ENCODE measurements at regions not wholly inside any gene's neighbourhood (a gene's known extent, or its start where the extent isn't known, plus 50 kb on each side); places are given as distances from the start of the nearest gene placed in this dataset.

- Mint-ChIP-seq H3K4me1 (ENCODE audit: low read depth) (peaks cover 16% of the 10 kb centered on the region), H3K27me3 (peaks cover 5% of the 10 kb centered on the region), H3K4me3 (no peak overlapping the region), H3K36me3 (ENCODE audit: low read depth) (no peaks in the 10 kb centered on the region), H3K9me3 (peaks cover 2% of the 10 kb centered on the region), H3K27ac (no peak overlapping the region)
- TF ChIP-seq CTCF (IDR thresholded peaks at IDR 0.05): no peak
- ChIA-PET POLR2A (no interaction called here), CTCF (no interaction called here)
- DNase-seq (no peak), ATAC-seq (no peak)
- intact Hi-C loops (cut with micrococcal nuclease): no loop called here
Observed at GRCh38 chr15:37767841-37768455, 166.5 kb upstream of the TMCO5A start.

GRCh38 chr15:37771465-37771864 lies 163.0 kb upstream of the TMCO5A start:
- Mint-ChIP-seq H3K9me3 (no peaks in the 10 kb centered on the region), H3K36me3 (ENCODE audit: low read depth) (no peaks in the 10 kb centered on the region), H3K4me3 (no peak overlapping the region), H3K27me3 (peaks cover 5% of the 10 kb centered on the region), H3K27ac (no peak overlapping the region), H3K4me1 (ENCODE audit: low read depth) (no peaks in the 10 kb centered on the region)
- intact Hi-C loops (cut with micrococcal nuclease): no loop called here
- ChIA-PET POLR2A (no interaction called here), CTCF (interaction anchor here (1.6 kb wide), 1 partner anchor 110 kb away, joined by 4 read pairs; no protein-coding TSS in a partner anchor)
- TF ChIP-seq CTCF (IDR thresholded peaks at IDR 0.05): no peak
- DNase-seq: no peak
- no peak for ATAC-seq

- H3K27me3 Mint-ChIP-seq: peaks cover 3% of the 10 kb centered on the region
- no peaks in the 10 kb centered on the region for H3K4me1 Mint-ChIP-seq (ENCODE audit: low read depth)
- no peaks in the 10 kb centered on the region for H3K36me3 Mint-ChIP-seq (ENCODE audit: low read depth)
- DNase-seq (no peak), ATAC-seq (no peak)
- H3K27ac Mint-ChIP-seq: no peak overlapping the region
- H3K9me3 Mint-ChIP-seq: peaks cover under 1% of the 10 kb centered on the region
- H3K4me3 Mint-ChIP-seq: no peak overlapping the region
- ChIA-PET POLR2A (no interaction called here), CTCF (interaction anchor here (0.9 kb wide), 1 partner anchor 9 kb away, joined by 4 read pairs; no protein-coding TSS in a partner anchor)
- intact Hi-C loops (cut with micrococcal nuclease): no loop called here
- TF ChIP-seq CTCF (IDR thresholded peaks at IDR 0.05): no peak
Observed at GRCh38 chr15:37773111-37773860, 161.2 kb upstream of the TMCO5A start.

- CTCF ChIA-PET: no interaction called here
- Mint-ChIP-seq H3K4me3 (no peak overlapping the region), H3K27me3 (peaks cover 3% of the 10 kb centered on the region), H3K9me3 (peaks cover 2% of the 10 kb centered on the region), H3K36me3 (ENCODE audit: low read depth) (no peaks in the 10 kb centered on the region), H3K27ac (no peak overlapping the region), H3K4me1 (ENCODE audit: low read depth) (no peaks in the 10 kb centered on the region)
- DNase-seq (no peak), ATAC-seq (no peak)
- intact Hi-C loops (cut with micrococcal nuclease): no loop called here
- POLR2A ChIA-PET: no interaction called here
- no peak for TF ChIP-seq CTCF (IDR thresholded peaks at IDR 0.05)
Observed at GRCh38 chr15:37774961-37775360, 159.5 kb upstream of the TMCO5A start.

- Mint-ChIP-seq H3K36me3 (ENCODE audit: low read depth) (no peaks in the 10 kb centered on the region), H3K27ac (no peak overlapping the region), H3K4me3 (no peak overlapping the region), H3K27me3 (no peaks in the 10 kb centered on the region), H3K9me3 (peaks cover 2% of the 10 kb centered on the region), H3K4me1 (ENCODE audit: low read depth) (no peaks in the 10 kb centered on the region)
- ChIA-PET CTCF (no interaction called here), POLR2A (no interaction called here)
- TF ChIP-seq CTCF (IDR thresholded peaks at IDR 0.05): no peak
- ATAC-seq: no peak
- intact Hi-C loops (cut with micrococcal nuclease): no loop called here
- no peak for DNase-seq
Observed at GRCh38 chr15:37777006-37777405, 157.4 kb upstream of the TMCO5A start.
